Activated CD4-positive, alpha-beta T cell treated with anti-CD3 and anti-CD28 coated beads, Interleukin-2, amount 10 ng/mL, durations not matched to agents 7 days and 5 days (primary cell): ENCODE measurements at regions not wholly inside any gene's neighbourhood (a gene's known extent, or its start where the extent isn't known, plus 50 kb on each side); places are given as distances from the start of the nearest gene placed in this dataset.
"Not testable (repeated sequence)": the region's sequence is repeated elsewhere in the genome, so short reads cannot be mapped to it uniquely, and the experiment has no call there.

Source experiments
- CTCF ChIA-PET: fragments of 350-600 bp; sonication (Branson Sonifier 250); formaldehyde crosslinking; loops from one replicate; lab custom pipeline; 2021; ENCODE audit warnings: antibody characterized with exemption; lab: Charles Lee
- POLR2A ChIA-PET: fragments of 350-600 bp; sonication (Branson Sonifier 250); formaldehyde crosslinking; loops from one replicate; lab custom pipeline; 2021; ENCODE audit warnings: antibody characterized with exemption; lab: Charles Lee
- DNase-seq: peaks from one replicate; pipeline ENCODE4 v3.0.0-alpha.2; 2020
- H3K27ac Mint-ChIP-seq: one replicate; pipeline ENCODE4 v1.8.0; 2021; ENCODE audit warnings: mild to moderate bottlenecking, moderate library complexity, mixed read lengths
- H3K27me3 Mint-ChIP-seq: one replicate; pipeline ENCODE4 v1.8.0; 2021; ENCODE audit warnings: mixed read lengths
- H3K36me3 Mint-ChIP-seq: one replicate; pipeline ENCODE4 v1.8.0; 2021; ENCODE audit warnings: low read depth, mixed read lengths
- H3K4me1 Mint-ChIP-seq: one replicate; pipeline ENCODE4 v1.8.0; 2021; ENCODE audit warnings: mixed read lengths
- H3K4me3 Mint-ChIP-seq: one replicate; pipeline ENCODE4 v1.8.0; 2021; ENCODE audit warnings: mild to moderate bottlenecking, moderate library complexity, mixed read lengths
- H3K9me3 Mint-ChIP-seq: one replicate; pipeline ENCODE4 v1.8.0; 2021; ENCODE audit warnings: mixed read lengths

DNA sequence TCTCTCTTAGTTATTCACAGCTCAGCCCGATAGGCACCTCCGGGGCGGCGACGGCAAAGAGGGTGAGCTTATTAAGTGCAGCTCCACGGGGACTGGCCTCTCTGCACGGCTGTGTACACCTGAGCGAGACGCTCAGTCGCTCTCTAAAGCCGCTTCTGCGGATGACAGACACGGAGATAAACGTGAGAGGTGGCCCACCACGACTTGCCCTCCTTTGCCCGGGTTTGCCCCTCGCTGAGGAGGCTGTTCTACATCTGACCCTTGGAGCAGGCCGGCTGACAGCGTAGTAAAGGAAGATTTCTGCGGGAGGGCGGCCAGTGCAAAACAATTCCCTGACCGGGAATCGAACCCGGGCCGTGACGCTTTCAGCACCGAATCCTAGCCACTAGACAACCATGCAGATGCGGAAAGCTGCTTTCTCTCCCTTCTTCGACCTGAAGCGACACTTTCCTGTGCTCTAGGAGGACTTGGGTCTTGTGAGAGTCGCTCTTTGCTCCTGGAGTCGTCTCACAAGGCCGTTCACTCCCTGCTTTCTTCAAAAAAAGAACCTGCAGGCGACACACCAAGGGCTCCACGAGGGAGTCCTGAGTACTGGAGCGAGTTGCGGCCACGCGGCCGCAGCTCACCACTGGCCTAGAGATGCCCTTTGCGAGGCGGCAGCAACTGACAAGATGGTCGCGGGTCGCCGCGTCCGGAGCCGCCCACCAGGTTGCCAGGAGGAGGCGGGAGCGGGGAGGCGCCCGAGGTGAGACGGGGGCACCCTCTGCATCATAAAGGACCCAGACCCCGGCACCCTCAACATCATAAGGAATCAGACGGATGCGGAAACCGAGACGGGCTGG is 119.9 kb downstream of the PPIAL4A start:
- POLR2A ChIA-PET, H3K36me3 Mint-ChIP-seq, H3K9me3 Mint-ChIP-seq, CTCF ChIA-PET, H3K27ac Mint-ChIP-seq: not testable (repeated sequence)
- Mint-ChIP-seq H3K4me3 (peak overlapping the region; percentile 69), H3K4me1 (peaks cover 15% of the 10 kb centered on the region), H3K27me3 (peaks cover 13% of the 10 kb centered on the region)
- peak; percentile 29 for DNase-seq

DNA sequence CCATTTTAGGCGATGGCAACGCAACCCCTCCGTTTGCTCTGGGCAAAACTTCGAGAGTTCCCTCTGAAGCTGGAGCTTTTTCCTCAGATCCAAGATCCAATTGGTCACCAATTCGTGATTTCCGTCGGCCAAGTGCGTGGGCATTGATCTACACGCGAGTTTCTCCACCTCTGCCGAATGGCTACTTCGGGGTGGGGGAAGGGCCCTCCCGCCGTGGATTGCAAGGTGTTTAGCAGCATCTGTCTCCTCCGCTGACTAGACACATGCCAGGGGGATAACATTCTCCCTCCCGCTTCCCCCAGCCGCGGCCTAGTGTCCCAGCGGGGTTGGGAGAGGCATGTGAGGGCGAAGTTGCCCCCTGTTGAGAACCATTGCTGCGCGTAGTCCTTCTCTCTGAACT is 120.6 kb downstream of the PPIAL4A start:
- DNase-seq, H3K4me3 Mint-ChIP-seq, H3K36me3 Mint-ChIP-seq, CTCF ChIA-PET, POLR2A ChIA-PET, H3K27ac Mint-ChIP-seq, H3K9me3 Mint-ChIP-seq: not testable (repeated sequence)
- Mint-ChIP-seq H3K27me3 (peaks cover 13% of the 10 kb centered on the region), H3K4me1 (peaks cover 15% of the 10 kb centered on the region)

- CTCF ChIA-PET, H3K27me3 Mint-ChIP-seq, DNase-seq, H3K36me3 Mint-ChIP-seq, H3K9me3 Mint-ChIP-seq, H3K27ac Mint-ChIP-seq, H3K4me3 Mint-ChIP-seq, POLR2A ChIA-PET: not testable (repeated sequence)
- peaks cover 11% of the 10 kb centered on the region for H3K4me1 Mint-ChIP-seq
These were observed 123.6 kb downstream of the PPIAL4A start for GRCh38 chr1:121013181-121013580.

DNA sequence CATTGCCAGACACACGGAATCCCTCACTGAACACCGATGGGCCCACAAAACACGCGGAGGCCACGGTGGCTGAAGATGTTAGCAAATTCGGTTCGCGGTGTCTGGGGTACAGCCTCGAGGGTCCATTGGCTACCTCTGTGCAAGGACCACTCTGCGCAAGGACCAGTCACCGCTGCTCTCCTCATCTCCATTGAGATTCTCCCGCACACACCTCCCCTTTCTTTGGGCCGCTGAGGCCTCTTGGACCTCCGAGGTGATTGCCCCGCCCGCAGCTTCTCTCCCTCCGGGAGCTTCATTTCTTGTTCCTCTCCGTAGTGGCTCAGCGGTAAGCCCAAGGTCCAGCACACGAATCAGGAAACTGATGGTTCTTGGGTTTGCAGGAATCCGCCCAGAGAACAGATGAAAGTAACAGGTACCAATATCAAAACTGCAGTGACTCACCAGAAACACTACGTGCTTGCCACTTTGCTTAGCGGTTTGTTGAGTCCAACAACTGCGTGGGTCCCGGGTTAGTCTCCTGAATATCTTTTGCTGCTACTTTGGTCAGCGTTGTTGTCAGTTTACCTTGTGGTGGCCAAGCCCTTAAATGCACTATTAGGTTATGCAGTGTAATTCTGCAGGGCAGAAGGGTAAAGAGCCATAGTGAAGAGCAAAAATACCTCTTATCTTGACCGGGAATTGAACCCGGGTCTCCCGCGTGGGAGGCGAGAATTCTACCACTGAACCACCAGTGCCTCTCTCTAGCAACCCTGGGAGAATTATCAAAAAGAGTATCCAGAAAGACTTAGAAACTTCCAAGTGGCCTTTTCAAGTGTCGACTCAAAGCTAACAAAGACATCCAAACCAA is 126.8 kb downstream of the PPIAL4A start:
- H3K36me3 Mint-ChIP-seq, H3K4me1 Mint-ChIP-seq, H3K4me3 Mint-ChIP-seq, H3K9me3 Mint-ChIP-seq, H3K27ac Mint-ChIP-seq, POLR2A ChIA-PET, H3K27me3 Mint-ChIP-seq, CTCF ChIA-PET: not testable (repeated sequence)
- DNase-seq = peak; percentile 24

DNA sequence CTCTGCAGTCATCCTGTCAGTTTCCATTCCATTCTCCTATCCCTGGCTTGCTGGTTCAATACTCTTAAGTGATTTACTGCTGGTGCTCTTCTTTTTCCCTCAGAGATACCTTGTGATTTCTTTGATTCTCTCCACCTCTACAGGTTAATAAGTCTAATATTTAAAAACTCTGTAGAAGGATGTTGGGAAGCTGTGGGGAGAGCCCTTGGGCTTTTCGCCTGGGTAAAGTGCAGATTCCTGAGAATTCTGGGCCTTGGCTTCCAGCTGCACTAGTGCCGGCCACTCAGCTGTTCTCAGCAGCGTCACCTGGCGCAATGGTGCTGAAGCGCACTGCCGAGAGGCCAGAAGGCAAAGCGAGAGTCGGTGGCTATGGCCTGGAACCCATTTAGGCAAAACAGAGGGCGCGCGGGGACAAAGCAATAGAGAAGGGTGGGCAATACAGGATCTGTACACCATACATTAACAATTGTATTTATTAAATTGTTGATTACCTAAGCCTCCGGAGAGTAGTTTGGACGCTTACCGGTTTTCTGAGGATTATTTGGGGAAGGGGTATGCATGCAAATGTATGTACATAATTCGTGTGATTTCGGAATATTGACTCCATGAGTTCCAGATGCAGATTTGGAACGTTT is 130.3 kb downstream of the PPIAL4A start:
- DNase-seq, CTCF ChIA-PET, H3K27ac Mint-ChIP-seq, H3K36me3 Mint-ChIP-seq, H3K4me1 Mint-ChIP-seq, H3K4me3 Mint-ChIP-seq, H3K9me3 Mint-ChIP-seq, H3K27me3 Mint-ChIP-seq, POLR2A ChIA-PET: not testable (repeated sequence)

- H3K9me3 Mint-ChIP-seq, H3K27ac Mint-ChIP-seq, CTCF ChIA-PET, H3K27me3 Mint-ChIP-seq, H3K36me3 Mint-ChIP-seq, H3K4me1 Mint-ChIP-seq, POLR2A ChIA-PET: not testable (repeated sequence)
- peak; percentile 54 for DNase-seq
- H3K4me3 Mint-ChIP-seq = peak overlapping the region; percentile 34
These were observed 131.0 kb downstream of the PPIAL4A start for GRCh38 chr1:121020350-121021236.

DNA sequence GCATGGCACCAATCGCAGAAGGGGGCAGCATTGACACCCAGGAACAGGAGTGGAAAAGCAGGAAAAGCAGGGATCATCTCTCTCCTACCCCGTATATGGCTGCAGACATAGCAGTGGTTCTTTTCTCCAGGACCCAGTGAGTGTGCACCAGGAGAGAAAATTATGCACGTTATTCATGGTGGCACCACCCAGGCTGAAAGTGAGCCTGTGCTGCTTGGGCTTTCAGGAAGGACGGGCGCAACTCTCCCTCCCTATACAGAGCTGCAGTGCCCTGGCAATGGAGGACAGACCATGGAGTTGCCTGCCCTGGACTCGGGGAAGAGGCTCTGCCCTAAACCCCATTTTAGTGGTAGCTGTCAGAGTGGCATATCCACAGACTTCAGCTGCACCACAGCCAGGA is 132.1 kb downstream of the PPIAL4A start:
- CTCF ChIA-PET, POLR2A ChIA-PET, H3K27me3 Mint-ChIP-seq, H3K4me3 Mint-ChIP-seq, H3K4me1 Mint-ChIP-seq, H3K36me3 Mint-ChIP-seq, H3K9me3 Mint-ChIP-seq, DNase-seq, H3K27ac Mint-ChIP-seq: not testable (repeated sequence)

DNA sequence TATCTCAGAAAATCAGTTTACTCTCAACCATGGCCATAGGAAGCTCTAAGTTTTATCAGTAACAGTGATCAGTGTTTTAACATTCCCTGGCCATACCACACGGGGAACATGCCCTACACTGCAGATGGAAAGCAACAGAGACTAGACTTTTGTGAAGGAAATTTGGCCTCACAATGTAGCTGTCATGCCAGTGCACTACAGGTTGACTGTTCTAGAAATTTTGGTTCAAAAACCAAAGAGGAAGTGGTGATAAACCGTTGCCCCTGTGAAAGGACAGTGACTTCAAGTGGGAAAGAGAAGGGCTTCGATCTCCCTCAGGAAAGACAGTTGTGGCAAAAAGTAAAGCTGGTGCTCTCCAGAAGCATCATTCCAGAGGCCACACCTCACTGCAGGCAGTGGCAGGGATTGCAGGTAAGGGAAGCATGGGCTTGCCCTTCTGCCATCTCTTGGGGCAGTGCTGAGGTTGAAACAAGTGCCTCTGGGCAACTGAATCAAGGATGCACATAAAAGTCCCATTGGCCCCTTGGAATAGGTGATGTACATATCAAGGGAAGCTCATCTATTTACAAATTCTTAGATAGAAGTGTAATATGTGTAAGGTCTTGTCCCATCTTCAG is 143.4 kb downstream of the PPIAL4A start:
- H3K4me1 Mint-ChIP-seq, H3K9me3 Mint-ChIP-seq, DNase-seq, POLR2A ChIA-PET, H3K4me3 Mint-ChIP-seq, H3K27me3 Mint-ChIP-seq, CTCF ChIA-PET, H3K27ac Mint-ChIP-seq, H3K36me3 Mint-ChIP-seq: not testable (repeated sequence)

GRCh38 chr1:121036792-121037191 is 147.2 kb downstream of the PPIAL4A start:
- POLR2A ChIA-PET = not testable (repeated sequence)

DNA sequence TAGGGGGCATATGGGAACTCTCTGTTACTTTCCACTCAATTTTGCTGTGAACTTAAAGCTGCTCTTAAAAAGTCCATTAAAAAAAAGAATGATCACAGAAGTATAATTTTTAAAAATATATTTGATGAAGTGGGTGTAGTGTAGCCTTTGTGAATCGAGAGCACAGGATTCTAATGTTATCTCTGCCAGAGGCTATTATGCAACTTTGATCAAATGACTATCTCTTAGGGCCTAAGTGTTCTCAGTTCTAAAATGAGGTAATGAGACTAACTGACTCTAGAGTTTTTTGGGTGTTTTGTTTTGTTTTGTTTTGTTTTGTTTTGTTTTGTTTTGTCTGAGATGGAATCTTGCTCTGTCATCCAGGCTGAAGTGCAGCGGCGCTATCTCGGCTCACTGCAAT is 143.2 kb downstream of the FAM72B start:
- H3K36me3 Mint-ChIP-seq, H3K4me1 Mint-ChIP-seq, DNase-seq: not testable (repeated sequence)

More at GRCh38 chr1:121036792-121037191, 147.2 kb downstream of the PPIAL4A start:
- H3K9me3 Mint-ChIP-seq, H3K27me3 Mint-ChIP-seq, H3K4me1 Mint-ChIP-seq, H3K4me3 Mint-ChIP-seq, H3K36me3 Mint-ChIP-seq, DNase-seq, CTCF ChIA-PET, H3K27ac Mint-ChIP-seq: not testable (repeated sequence)

GRCh38 chr1:121041497-121041896 is 142.6 kb downstream of the FAM72B start:
- POLR2A ChIA-PET, H3K36me3 Mint-ChIP-seq, CTCF ChIA-PET, DNase-seq, H3K27ac Mint-ChIP-seq, H3K9me3 Mint-ChIP-seq, H3K4me1 Mint-ChIP-seq, H3K4me3 Mint-ChIP-seq, H3K27me3 Mint-ChIP-seq: not testable (repeated sequence)

More for the DNA sequence above, 143.2 kb downstream of the FAM72B start:
- H3K27ac Mint-ChIP-seq, H3K27me3 Mint-ChIP-seq, CTCF ChIA-PET, H3K4me3 Mint-ChIP-seq, H3K9me3 Mint-ChIP-seq, POLR2A ChIA-PET: not testable (repeated sequence)

- H3K27ac Mint-ChIP-seq, H3K9me3 Mint-ChIP-seq, CTCF ChIA-PET, H3K4me3 Mint-ChIP-seq, H3K4me1 Mint-ChIP-seq, H3K27me3 Mint-ChIP-seq, POLR2A ChIA-PET, H3K36me3 Mint-ChIP-seq, DNase-seq: not testable (repeated sequence)
These were observed 141.3 kb downstream of the FAM72B start for GRCh38 chr1:121042882-121043281.
